ENCODE measurements at regions not wholly inside any gene's neighbourhood (a gene's known extent, or its start where the extent isn't known, plus 50 kb on each side); places are given as distances from the start of the nearest gene placed in this dataset.

DNA sequence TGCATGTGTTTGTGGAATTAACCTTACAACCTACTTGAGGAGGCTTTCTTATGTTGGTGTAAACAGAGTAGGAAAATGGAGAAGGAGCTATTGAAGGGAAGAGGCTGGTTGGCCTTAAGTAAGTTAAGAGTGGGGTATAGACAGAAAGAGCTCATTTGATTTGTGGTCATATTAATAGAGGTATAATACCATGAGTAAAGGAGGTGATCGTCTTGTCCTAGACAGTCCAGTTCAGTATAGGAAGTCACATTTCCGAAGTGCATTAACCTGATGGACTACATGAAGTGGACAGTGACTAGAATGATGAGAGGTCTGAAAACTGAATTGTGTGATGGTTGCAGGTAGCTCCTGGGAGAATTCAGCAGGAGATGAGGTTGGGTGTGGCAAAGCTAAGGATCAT lies 215.4 kb upstream of the ZC3H12A start:
- POLR2A ChIA-PET, result no interaction called here

DNA sequence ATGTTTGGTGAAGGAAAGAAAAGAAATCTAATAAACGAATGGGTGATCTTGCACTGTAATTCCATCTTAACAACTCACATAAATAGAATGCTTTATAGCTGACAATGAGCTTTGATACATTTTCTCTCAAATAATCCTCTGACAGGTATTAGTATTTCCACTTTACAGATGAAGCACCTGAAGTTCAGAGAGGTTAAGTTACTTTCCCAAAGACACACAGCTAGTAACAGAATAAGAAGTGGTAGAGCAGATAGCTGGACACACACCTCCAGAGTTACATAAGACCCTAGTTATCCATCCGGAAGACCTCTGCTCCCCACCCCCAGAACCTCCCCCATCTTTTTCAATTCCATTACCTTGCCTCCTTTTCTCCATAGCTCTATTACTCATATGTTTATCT lies 213.3 kb upstream of the ZC3H12A start:
- no peaks in the 10 kb centered on the region for H4K20me1 ChIP-seq (ENCODE audit: insufficient read depth)
- no TSS peak for BruUV-seq (replicated peaks)
- no peak overlapping the region for H3K27ac ChIP-seq (ENCODE audit: low read depth, low read length)
- POLR2A ChIA-PET, result no interaction called here
- no peaks in the 10 kb centered on the region for H3K9me2 ChIP-seq (ENCODE audit: insufficient read depth)
- H3K9ac ChIP-seq (ENCODE audit: low read length), result no peak overlapping the region
- intact Hi-C loops (cut with micrococcal nuclease), result no loop called here
- H3K27me3 ChIP-seq (ENCODE audit: insufficient read depth, low read length), result peaks cover 67% of the 10 kb centered on the region
- RAD21 ChIA-PET (ENCODE audit: low non-redundant PET in 1 of 2, low total read pairs in 2 of 2, uncharacterized antibody in 2 of 2, unreplicated experiment in 2 of 2), result no interaction called here
- H3K79me2 ChIP-seq (ENCODE audit: insufficient read depth, low read length), result no peaks in the 10 kb centered on the region
- H3K36me3 ChIP-seq (ENCODE audit: control insufficient read depth in 1 of 2, insufficient read depth in 2 of 2, low read length in 2 of 2), result no peaks in the 10 kb centered on the region
- DNase-seq (ENCODE audit: low read depth, low spot score) (no peak), ATAC-seq (no peak)
- H3K4me3 ChIP-seq (replicated peaks in 1 of 2; ENCODE audit: low read depth in 1 of 2, low read length in 2 of 2), result no peak overlapping the region
- no peak overlapping the region for H3K4me2 ChIP-seq (ENCODE audit: low read length)
- H3K4me1 ChIP-seq (ENCODE audit: control insufficient read depth in 1 of 2, insufficient read depth in 2 of 2, low read length in 2 of 2), result no peaks in the 10 kb centered on the region
- no peak overlapping the region for H2AFZ ChIP-seq (ENCODE audit: low read depth, low read length, poor library complexity, severe bottlenecking)
- H3K9me3 ChIP-seq (ENCODE audit: control insufficient read depth in 1 of 2, insufficient read depth in 1 of 2, low read depth in 1 of 2, low read length in 2 of 2), result no peaks in the 10 kb centered on the region
- CTCF ChIA-PET, result no interaction called here
- TF ChIP-seq EGR1 (IDR thresholded peaks at IDR 0.05; ENCODE audit: low read depth) (no peak), EZH2 (IDR thresholded peaks at IDR 0.05) (no peak), SRF (IDR thresholded peaks at IDR 0.05; ENCODE audit: low read depth) (no peak), POLR2AphosphoS5 (IDR thresholded peaks at IDR 0.05; ENCODE audit: low read depth, low read length) (no peak), YY1 (IDR thresholded peaks at IDR 0.05; ENCODE audit: extremely low read depth, insufficient replicate concordance, low read depth, low read length) (no peak), ELF1 (IDR thresholded peaks at IDR 0.05; ENCODE audit: borderline replicate concordance, low read depth) (no peak), POLR2A (IDR thresholded peaks at IDR 0.05; ENCODE audit: borderline replicate concordance, extremely low read depth, insufficient read depth, insufficient read length) (no peak), CBX3 (IDR thresholded peaks at IDR 0.05; ENCODE audit: low read depth) (no peak)
- TF ChIP-seq, protein P1, sequence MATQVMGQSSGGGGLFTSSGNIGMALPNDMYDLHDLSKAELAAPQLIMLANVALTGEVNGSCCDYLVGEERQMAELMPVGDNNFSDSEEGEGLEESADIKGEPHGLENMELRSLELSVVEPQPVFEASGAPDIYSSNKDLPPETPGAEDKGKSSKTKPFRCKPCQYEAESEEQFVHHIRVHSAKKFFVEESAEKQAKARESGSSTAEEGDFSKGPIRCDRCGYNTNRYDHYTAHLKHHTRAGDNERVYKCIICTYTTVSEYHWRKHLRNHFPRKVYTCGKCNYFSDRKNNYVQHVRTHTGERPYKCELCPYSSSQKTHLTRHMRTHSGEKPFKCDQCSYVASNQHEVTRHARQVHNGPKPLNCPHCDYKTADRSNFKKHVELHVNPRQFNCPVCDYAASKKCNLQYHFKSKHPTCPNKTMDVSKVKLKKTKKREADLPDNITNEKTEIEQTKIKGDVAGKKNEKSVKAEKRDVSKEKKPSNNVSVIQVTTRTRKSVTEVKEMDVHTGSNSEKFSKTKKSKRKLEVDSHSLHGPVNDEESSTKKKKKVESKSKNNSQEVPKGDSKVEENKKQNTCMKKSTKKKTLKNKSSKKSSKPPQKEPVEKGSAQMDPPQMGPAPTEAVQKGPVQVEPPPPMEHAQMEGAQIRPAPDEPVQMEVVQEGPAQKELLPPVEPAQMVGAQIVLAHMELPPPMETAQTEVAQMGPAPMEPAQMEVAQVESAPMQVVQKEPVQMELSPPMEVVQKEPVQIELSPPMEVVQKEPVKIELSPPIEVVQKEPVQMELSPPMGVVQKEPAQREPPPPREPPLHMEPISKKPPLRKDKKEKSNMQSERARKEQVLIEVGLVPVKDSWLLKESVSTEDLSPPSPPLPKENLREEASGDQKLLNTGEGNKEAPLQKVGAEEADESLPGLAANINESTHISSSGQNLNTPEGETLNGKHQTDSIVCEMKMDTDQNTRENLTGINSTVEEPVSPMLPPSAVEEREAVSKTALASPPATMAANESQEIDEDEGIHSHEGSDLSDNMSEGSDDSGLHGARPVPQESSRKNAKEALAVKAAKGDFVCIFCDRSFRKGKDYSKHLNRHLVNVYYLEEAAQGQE (IDR thresholded peaks at IDR 0.05; ENCODE audit: low read depth), result no peak

More for the DNA sequence above, 215.4 kb upstream of the ZC3H12A start:
- no peaks in the 10 kb centered on the region for H3K36me3 ChIP-seq (ENCODE audit: control insufficient read depth in 1 of 2, insufficient read depth in 2 of 2, low read length in 2 of 2)
- no peak overlapping the region for H3K4me2 ChIP-seq (ENCODE audit: low read length)
- BruUV-seq (replicated peaks), result no TSS peak
- no peaks in the 10 kb centered on the region for H3K79me2 ChIP-seq (ENCODE audit: insufficient read depth, low read length)
- H3K9me3 ChIP-seq (ENCODE audit: control insufficient read depth in 1 of 2, insufficient read depth in 1 of 2, low read depth in 1 of 2, low read length in 2 of 2), result no peaks in the 10 kb centered on the region
- TF ChIP-seq FOSL1 (IDR thresholded peaks at IDR 0.05; ENCODE audit: low read depth) (no peak), ZFX (IDR thresholded peaks at IDR 0.05) (no peak), CBX3 (IDR thresholded peaks at IDR 0.05; ENCODE audit: low read depth) (no peak), SIN3A (IDR thresholded peaks at IDR 0.05; ENCODE audit: low read depth) (no peak), SP1 (IDR thresholded peaks at IDR 0.05; ENCODE audit: low read depth) (no peak), JUND (IDR thresholded peaks at IDR 0.05) (no peak), RAD21 (IDR thresholded peaks at IDR 0.05; ENCODE audit: low read depth) (no peak), EZH2 (IDR thresholded peaks at IDR 0.05) (no peak), SRF (IDR thresholded peaks at IDR 0.05; ENCODE audit: low read depth) (no peak)
- TF ChIP-seq, protein P2, sequence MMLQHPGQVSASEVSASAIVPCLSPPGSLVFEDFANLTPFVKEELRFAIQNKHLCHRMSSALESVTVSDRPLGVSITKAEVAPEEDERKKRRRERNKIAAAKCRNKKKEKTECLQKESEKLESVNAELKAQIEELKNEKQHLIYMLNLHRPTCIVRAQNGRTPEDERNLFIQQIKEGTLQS (IDR thresholded peaks at IDR 0.05), result no peak
- H3K4me3 ChIP-seq (replicated peaks in 1 of 2; ENCODE audit: low read depth in 1 of 2, low read length in 2 of 2), result no peak overlapping the region
- DNase-seq (ENCODE audit: low read depth, low spot score) (no peak), ATAC-seq (no peak)
- CTCF ChIA-PET, result no interaction called here
- H3K27me3 ChIP-seq (ENCODE audit: insufficient read depth, low read length), result peaks cover 65% of the 10 kb centered on the region
- H2AFZ ChIP-seq (ENCODE audit: low read depth, low read length, poor library complexity, severe bottlenecking), result no peak overlapping the region
- no peaks in the 10 kb centered on the region for H3K9me2 ChIP-seq (ENCODE audit: insufficient read depth)
- H3K9ac ChIP-seq (ENCODE audit: low read length), result no peak overlapping the region
- RAD21 ChIA-PET (ENCODE audit: low non-redundant PET in 1 of 2, low total read pairs in 2 of 2, uncharacterized antibody in 2 of 2, unreplicated experiment in 2 of 2), result no interaction called here
- no peak overlapping the region for H3K27ac ChIP-seq (ENCODE audit: low read depth, low read length)
- H3K4me1 ChIP-seq (ENCODE audit: control insufficient read depth in 1 of 2, insufficient read depth in 2 of 2, low read length in 2 of 2), result no peaks in the 10 kb centered on the region
- intact Hi-C loops (cut with micrococcal nuclease), result no loop called here
- H4K20me1 ChIP-seq (ENCODE audit: insufficient read depth), result no peaks in the 10 kb centered on the region

Data from HCT116 (cell line).